Activated CD4-positive, alpha-beta T cell treated with anti-CD3 and anti-CD28 coated beads, Interleukin-2, amount 50 U/mL, for 48 hours (primary cell): ENCODE measurements at regions not wholly inside any gene's neighbourhood (a gene's known extent, or its start where the extent isn't known, plus 50 kb on each side); places are given as distances from the start of the nearest gene placed in this dataset.

Source experiments
- DNase-seq, 2 experiments: peaks; one replicate each; pipeline ENCODE4 v3.0.0-alpha.2; 2020

GRCh38 chr12:34386621-34387255, 364.4 kb downstream of the ALG10 start:
- no peak for DNase-seq

- no peak for DNase-seq
Observed at GRCh38 chr12:34387711-34388635, 365.7 kb downstream of the ALG10 start.

- DNase-seq, result no peak
Observed at GRCh38 chr12:34388636-34389377, 366.5 kb downstream of the ALG10 start.

GRCh38 chr12:34389378-34390170, 367.3 kb downstream of the ALG10 start:
- DNase-seq, result no peak

GRCh38 chr12:34390171-34390841, 368.0 kb downstream of the ALG10 start:
- no peak for DNase-seq

GRCh38 chr12:34390846-34391700, 368.8 kb downstream of the ALG10 start:
- DNase-seq, result no peak

- no peak for DNase-seq
Observed at GRCh38 chr12:34391771-34392581, 369.7 kb downstream of the ALG10 start.

GRCh38 chr12:34392741-34393085, 370.4 kb downstream of the ALG10 start:
- no peak for DNase-seq

GRCh38 chr12:34393086-34393820, 371.0 kb downstream of the ALG10 start:
- DNase-seq, result no peak

- DNase-seq, result no peak
Observed at GRCh38 chr12:34393821-34394150, 371.5 kb downstream of the ALG10 start.

- no peak for DNase-seq
Observed at GRCh38 chr12:34394211-34395055, 372.1 kb downstream of the ALG10 start.

GRCh38 chr12:34395056-34396005, 373.0 kb downstream of the ALG10 start:
- no peak for DNase-seq

- no peak for DNase-seq
Observed at GRCh38 chr12:34396006-34396860, 373.9 kb downstream of the ALG10 start.

GRCh38 chr12:34396861-34397590, 374.7 kb downstream of the ALG10 start:
- DNase-seq, result no peak

GRCh38 chr12:34397591-34398365, 375.5 kb downstream of the ALG10 start:
- DNase-seq, result no peak
